ENCODE measurements at regions not wholly inside any gene's neighbourhood (a gene's known extent, or its start where the extent isn't known, plus 50 kb on each side); places are given as distances from the start of the nearest gene placed in this dataset.

- CTCF ChIA-PET (ENCODE audit: unreplicated experiment) = no interaction called here
- Histone ChIP-seq H2AFZ (ENCODE audit: low read length) (no peak overlapping the region), H3K79me2 (ENCODE audit: insufficient read depth, low read depth, low read length) (no peaks in the 10 kb centered on the region), H3K4me3 (ENCODE audit: low read depth, low read length, poor library complexity, severe bottlenecking) (no peak overlapping the region), H3K4me1 (ENCODE audit: insufficient read depth, low read length, poor library complexity, severe bottlenecking) (no peaks in the 10 kb centered on the region), H3K9me3 (ENCODE audit: low read length) (no peaks in the 10 kb centered on the region), H3K36me3 (ENCODE audit: insufficient read depth, low read length) (no peaks in the 10 kb centered on the region), H4K20me1 (ENCODE audit: insufficient read depth, low read length) (no peaks in the 10 kb centered on the region), H3K4me2 (ENCODE audit: low read length) (no peak overlapping the region), H3K9me2 (ENCODE audit: insufficient read depth, low read length) (no peaks in the 10 kb centered on the region), H3K27ac (ENCODE audit: low read depth, low read length, poor library complexity, severe bottlenecking) (no peak overlapping the region)
- TF ChIP-seq, protein P1, sequence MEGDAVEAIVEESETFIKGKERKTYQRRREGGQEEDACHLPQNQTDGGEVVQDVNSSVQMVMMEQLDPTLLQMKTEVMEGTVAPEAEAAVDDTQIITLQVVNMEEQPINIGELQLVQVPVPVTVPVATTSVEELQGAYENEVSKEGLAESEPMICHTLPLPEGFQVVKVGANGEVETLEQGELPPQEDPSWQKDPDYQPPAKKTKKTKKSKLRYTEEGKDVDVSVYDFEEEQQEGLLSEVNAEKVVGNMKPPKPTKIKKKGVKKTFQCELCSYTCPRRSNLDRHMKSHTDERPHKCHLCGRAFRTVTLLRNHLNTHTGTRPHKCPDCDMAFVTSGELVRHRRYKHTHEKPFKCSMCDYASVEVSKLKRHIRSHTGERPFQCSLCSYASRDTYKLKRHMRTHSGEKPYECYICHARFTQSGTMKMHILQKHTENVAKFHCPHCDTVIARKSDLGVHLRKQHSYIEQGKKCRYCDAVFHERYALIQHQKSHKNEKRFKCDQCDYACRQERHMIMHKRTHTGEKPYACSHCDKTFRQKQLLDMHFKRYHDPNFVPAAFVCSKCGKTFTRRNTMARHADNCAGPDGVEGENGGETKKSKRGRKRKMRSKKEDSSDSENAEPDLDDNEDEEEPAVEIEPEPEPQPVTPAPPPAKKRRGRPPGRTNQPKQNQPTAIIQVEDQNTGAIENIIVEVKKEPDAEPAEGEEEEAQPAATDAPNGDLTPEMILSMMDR (conservative IDR thresholded peaks at IDR 0.05; ENCODE audit: low read length) = no peak
- TF ChIP-seq EZH2phosphoT487 (IDR thresholded peaks at IDR 0.05; ENCODE audit: borderline replicate concordance, low read depth, low read length) = no peak
- no TSS peak for BruUV-seq (replicated peaks)
- no peak for DNase-seq (ENCODE audit: low spot score)
- intact Hi-C loops (cut with micrococcal nuclease; ENCODE audit: unreplicated experiment) = no loop called here
- POLR2A ChIA-PET = no interaction called here
Measured at GRCh38 chr18:77341527-77342325, 92.1 kb downstream of the GALR1 start.

GRCh38 chr18:77342736-77343135, 93.1 kb downstream of the GALR1 start:
- Histone ChIP-seq H3K4me3 (ENCODE audit: low read depth, low read length, poor library complexity, severe bottlenecking) (no peak overlapping the region), H3K9me2 (ENCODE audit: insufficient read depth, low read length) (no peaks in the 10 kb centered on the region), H3K27ac (ENCODE audit: low read depth, low read length, poor library complexity, severe bottlenecking) (no peak overlapping the region), H3K9me3 (ENCODE audit: low read length) (no peaks in the 10 kb centered on the region), H3K4me1 (ENCODE audit: insufficient read depth, low read length, poor library complexity, severe bottlenecking) (no peaks in the 10 kb centered on the region), H3K4me2 (ENCODE audit: low read length) (no peak overlapping the region), H3K79me2 (ENCODE audit: insufficient read depth, low read depth, low read length) (no peaks in the 10 kb centered on the region), H2AFZ (ENCODE audit: low read length) (no peak overlapping the region), H4K20me1 (ENCODE audit: insufficient read depth, low read length) (no peaks in the 10 kb centered on the region), H3K36me3 (ENCODE audit: insufficient read depth, low read length) (no peaks in the 10 kb centered on the region)
- CTCF ChIA-PET (ENCODE audit: unreplicated experiment) = no interaction called here
- intact Hi-C loops (cut with micrococcal nuclease; ENCODE audit: unreplicated experiment) = no loop called here
- no TSS peak for BruUV-seq (replicated peaks)
- no peak for DNase-seq (ENCODE audit: low spot score)
- POLR2A ChIA-PET = no interaction called here
- TF ChIP-seq, protein P1 (conservative IDR thresholded peaks at IDR 0.05; ENCODE audit: low read length) = no peak
- no peak for TF ChIP-seq EZH2phosphoT487 (IDR thresholded peaks at IDR 0.05; ENCODE audit: borderline replicate concordance, low read depth, low read length)

DNA sequence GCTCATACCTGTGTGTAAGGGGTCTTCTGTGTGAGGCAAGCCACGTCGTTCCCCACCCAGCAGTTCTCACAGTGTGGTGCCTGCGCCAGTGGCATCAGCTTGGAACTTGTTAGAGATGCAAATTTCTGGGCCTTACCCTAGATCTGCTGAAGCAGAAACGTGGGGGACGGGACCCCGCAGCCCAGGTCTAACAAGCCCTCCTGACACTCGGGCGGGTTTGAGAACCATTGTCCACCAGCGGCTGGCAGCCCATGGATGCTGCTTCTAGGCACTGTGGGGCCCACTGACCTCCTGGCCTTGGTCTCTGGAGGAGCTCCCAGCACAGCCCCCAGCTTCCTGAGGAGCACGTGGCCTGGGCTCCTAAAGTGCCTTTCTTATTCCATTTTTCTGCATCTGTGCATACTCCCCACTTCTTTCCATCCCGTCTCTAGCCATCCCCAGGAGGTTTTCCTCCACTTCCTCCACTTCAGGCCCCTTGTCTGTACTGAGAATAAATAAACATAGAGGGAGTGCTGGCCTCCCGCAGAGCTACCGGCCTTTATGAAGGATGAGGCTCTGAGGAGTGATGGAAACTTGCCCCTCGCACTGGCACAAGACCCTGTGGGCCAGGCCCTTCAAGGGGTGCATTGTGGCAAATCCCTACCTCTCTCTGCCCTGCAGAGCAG, 94.3 kb downstream of the GALR1 start:
- H4K20me1 ChIP-seq (ENCODE audit: insufficient read depth, low read length) = no peaks in the 10 kb centered on the region
- BruUV-seq (replicated peaks) = no TSS peak
- no peak overlapping the region for H3K4me2 ChIP-seq (ENCODE audit: low read length)
- H3K27ac ChIP-seq (ENCODE audit: low read depth, low read length, poor library complexity, severe bottlenecking) = no peak overlapping the region
- no peaks in the 10 kb centered on the region for H3K36me3 ChIP-seq (ENCODE audit: insufficient read depth, low read length)
- no peaks in the 10 kb centered on the region for H3K9me2 ChIP-seq (ENCODE audit: insufficient read depth, low read length)
- no peak for DNase-seq (ENCODE audit: low spot score)
- H2AFZ ChIP-seq (ENCODE audit: low read length) = no peak overlapping the region
- CTCF ChIA-PET (ENCODE audit: unreplicated experiment) = no interaction called here
- H3K4me3 ChIP-seq (ENCODE audit: low read depth, low read length, poor library complexity, severe bottlenecking) = no peak overlapping the region
- H3K4me1 ChIP-seq (ENCODE audit: insufficient read depth, low read length, poor library complexity, severe bottlenecking) = no peaks in the 10 kb centered on the region
- POLR2A ChIA-PET = no interaction called here
- H3K79me2 ChIP-seq (ENCODE audit: insufficient read depth, low read depth, low read length) = no peaks in the 10 kb centered on the region
- TF ChIP-seq, protein P1 (conservative IDR thresholded peaks at IDR 0.05; ENCODE audit: low read length) = no peak
- TF ChIP-seq EZH2phosphoT487 (IDR thresholded peaks at IDR 0.05; ENCODE audit: borderline replicate concordance, low read depth, low read length) = no peak
- no peaks in the 10 kb centered on the region for H3K9me3 ChIP-seq (ENCODE audit: low read length)
- intact Hi-C loops (cut with micrococcal nuclease; ENCODE audit: unreplicated experiment) = no loop called here
